ENCODE measurements at regions not wholly inside any gene's neighbourhood (a gene's known extent, or its start where the extent isn't known, plus 50 kb on each side); places are given as distances from the start of the nearest gene placed in this dataset.

- H3K4me3 Mint-ChIP-seq, result no peak overlapping the region
- no peaks in the 10 kb centered on the region for H3K4me1 Mint-ChIP-seq
- H3K9me3 Mint-ChIP-seq, result peaks cover 0 to 16% of the 10 kb centered on the region in 2 donors
- H3K27ac Mint-ChIP-seq, result no peak overlapping the region
- ATAC-seq, result no peak
- no peaks in the 10 kb centered on the region for H3K27me3 Mint-ChIP-seq
- no peak for DNase-seq
These were observed 297.0 kb downstream of the GPATCH2 start for GRCh38 chr1:217333939-217334338.

- DNase-seq (no peak), ATAC-seq (no peak)
- Mint-ChIP-seq H3K4me1 (no peaks in the 10 kb centered on the region), H3K4me3 (no peak overlapping the region), H3K27ac (no peak overlapping the region), H3K9me3 (peaks cover 5 to 16% of the 10 kb centered on the region in 2 donors), H3K27me3 (no peaks in the 10 kb centered on the region)
These were observed 298.3 kb downstream of the GPATCH2 start for GRCh38 chr1:217332431-217333065.

- Mint-ChIP-seq H3K4me3 (no peak overlapping the region), H3K27me3 (no peaks in the 10 kb centered on the region), H3K4me1 (no peaks in the 10 kb centered on the region), H3K9me3 (peaks cover 5 to 16% of the 10 kb centered on the region in 2 donors), H3K27ac (no peak overlapping the region)
- ATAC-seq (no peak), DNase-seq (no peak)
These were observed 299.2 kb downstream of the GPATCH2 start for GRCh38 chr1:217331698-217332097.

- no peak for DNase-seq
- peaks cover 9 to 16% of the 10 kb centered on the region in 2 donors for H3K9me3 Mint-ChIP-seq
- no peaks in the 10 kb centered on the region for H3K4me1 Mint-ChIP-seq
- H3K4me3 Mint-ChIP-seq, result no peak overlapping the region
- H3K27me3 Mint-ChIP-seq, result no peaks in the 10 kb centered on the region
- ATAC-seq, result no peak
- H3K27ac Mint-ChIP-seq, result no peak overlapping the region
These were observed 303.0 kb downstream of the GPATCH2 start for GRCh38 chr1:217327901-217328300.

GRCh38 chr1:217322834-217323233 lies 308.1 kb downstream of the GPATCH2 start:
- Mint-ChIP-seq H3K9me3 (peaks cover 0 to 4% of the 10 kb centered on the region in 2 donors), H3K27me3 (no peaks in the 10 kb centered on the region), H3K27ac (no peak overlapping the region), H3K4me1 (no peaks in the 10 kb centered on the region), H3K4me3 (no peak overlapping the region)
- ATAC-seq (no peak), DNase-seq (no peak)

GRCh38 chr1:217315346-217315745 lies 315.5 kb downstream of the GPATCH2 start:
- peak overlapping the region in 1 of 2 donors; percentile 40 for H3K27ac Mint-ChIP-seq
- ATAC-seq (no peak), DNase-seq (no peak)
- no peak overlapping the region for H3K4me3 Mint-ChIP-seq
- no peaks in the 10 kb centered on the region for H3K9me3 Mint-ChIP-seq
- no peaks in the 10 kb centered on the region for H3K4me1 Mint-ChIP-seq
- H3K27me3 Mint-ChIP-seq, result no peaks in the 10 kb centered on the region

GRCh38 chr1:217313096-217313495 lies 317.8 kb downstream of the GPATCH2 start:
- no peak overlapping the region for H3K27ac Mint-ChIP-seq
- DNase-seq, result no peak
- no peaks in the 10 kb centered on the region for H3K9me3 Mint-ChIP-seq
- no peaks in the 10 kb centered on the region for H3K4me1 Mint-ChIP-seq
- H3K4me3 Mint-ChIP-seq, result no peak overlapping the region
- no peak for ATAC-seq
- H3K27me3 Mint-ChIP-seq, result no peaks in the 10 kb centered on the region

GRCh38 chr1:217311766-217312165 lies 319.1 kb downstream of the GPATCH2 start:
- DNase-seq (no peak), ATAC-seq (no peak)
- Mint-ChIP-seq H3K4me1 (no peaks in the 10 kb centered on the region), H3K9me3 (no peaks in the 10 kb centered on the region), H3K27ac (no peak overlapping the region), H3K27me3 (no peaks in the 10 kb centered on the region), H3K4me3 (no peak overlapping the region)

GRCh38 chr1:217311269-217311668 lies 319.6 kb downstream of the GPATCH2 start:
- no peaks in the 10 kb centered on the region for H3K27me3 Mint-ChIP-seq
- DNase-seq, result no peak
- no peak overlapping the region for H3K27ac Mint-ChIP-seq
- ATAC-seq, result no peak
- no peak overlapping the region for H3K4me3 Mint-ChIP-seq
- no peaks in the 10 kb centered on the region for H3K9me3 Mint-ChIP-seq
- H3K4me1 Mint-ChIP-seq, result no peaks in the 10 kb centered on the region

GRCh38 chr1:217281332-217281731 lies 349.6 kb downstream of the GPATCH2 start:
- Mint-ChIP-seq H3K9me3 (peaks cover 0 to 10% of the 10 kb centered on the region in 2 donors), H3K4me1 (no peaks in the 10 kb centered on the region), H3K4me3 (no peak overlapping the region), H3K27me3 (no peaks in the 10 kb centered on the region), H3K27ac (no peak overlapping the region)
- ATAC-seq, result no peak
- no peak for DNase-seq

GRCh38 chr1:217275655-217276398 lies 355.1 kb downstream of the GPATCH2 start:
- ATAC-seq (no peak), DNase-seq (no peak)
- H3K4me3 Mint-ChIP-seq, result no peak overlapping the region

GRCh38 chr1:217274927-217275654 lies 355.8 kb downstream of the GPATCH2 start:
- ATAC-seq, result no peak
- H3K27me3 Mint-ChIP-seq, result no peaks in the 10 kb centered on the region
- H3K4me1 Mint-ChIP-seq, result no peaks in the 10 kb centered on the region
- no peak for DNase-seq
- peaks cover 5 to 12% of the 10 kb centered on the region in 2 donors for H3K9me3 Mint-ChIP-seq
- H3K27ac Mint-ChIP-seq, result no peak overlapping the region
- H3K4me3 Mint-ChIP-seq, result no peak overlapping the region

More at GRCh38 chr1:217275655-217276398, 355.1 kb downstream of the GPATCH2 start:
- Mint-ChIP-seq H3K4me1 (no peaks in the 10 kb centered on the region), H3K27me3 (no peaks in the 10 kb centered on the region), H3K27ac (no peak overlapping the region), H3K9me3 (peaks cover 5 to 12% of the 10 kb centered on the region in 2 donors)

- ATAC-seq, result no peak
- no peak for DNase-seq
These were observed 356.5 kb downstream of the GPATCH2 start for GRCh38 chr1:217274416-217274815.

GRCh38 chr1:217273866-217274265 lies 357.0 kb downstream of the GPATCH2 start:
- DNase-seq, result no peak
- Mint-ChIP-seq H3K4me3 (no peak overlapping the region), H3K9me3 (peaks cover 5 to 12% of the 10 kb centered on the region in 2 donors), H3K27ac (no peak overlapping the region), H3K4me1 (no peaks in the 10 kb centered on the region), H3K27me3 (no peaks in the 10 kb centered on the region)
- ATAC-seq, result no peak

More at GRCh38 chr1:217274416-217274815, 356.5 kb downstream of the GPATCH2 start:
- H3K27me3 Mint-ChIP-seq, result no peaks in the 10 kb centered on the region
- H3K4me3 Mint-ChIP-seq, result no peak overlapping the region
- no peak overlapping the region for H3K27ac Mint-ChIP-seq
- H3K4me1 Mint-ChIP-seq, result no peaks in the 10 kb centered on the region
- peaks cover 5 to 12% of the 10 kb centered on the region in 2 donors for H3K9me3 Mint-ChIP-seq

GRCh38 chr1:217272385-217272784 lies 358.5 kb downstream of the GPATCH2 start:
- ATAC-seq (no peak), DNase-seq (no peak)
- H3K27me3 Mint-ChIP-seq, result no peaks in the 10 kb centered on the region

GRCh38 chr1:217270101-217270500 lies 360.8 kb downstream of the GPATCH2 start:
- H3K27ac Mint-ChIP-seq, result no peak overlapping the region
- DNase-seq (no peak), ATAC-seq (no peak)
- no peaks in the 10 kb centered on the region for H3K27me3 Mint-ChIP-seq
- H3K9me3 Mint-ChIP-seq, result peaks cover 6 to 12% of the 10 kb centered on the region in 2 donors
- H3K4me3 Mint-ChIP-seq, result no peak overlapping the region
- H3K4me1 Mint-ChIP-seq, result no peaks in the 10 kb centered on the region

More at GRCh38 chr1:217272385-217272784, 358.5 kb downstream of the GPATCH2 start:
- Mint-ChIP-seq H3K4me1 (no peaks in the 10 kb centered on the region), H3K9me3 (peaks cover 5 to 12% of the 10 kb centered on the region in 2 donors), H3K27ac (no peak overlapping the region), H3K4me3 (no peak overlapping the region)

Measured in stimulated activated naive CD8-positive, alpha-beta T cell treated with anti-CD3 and anti-CD28 coated beads, Interleukin-15, amount 100 ng/mL, for 72 hours (primary cell).